ENCODE measurements at regions not wholly inside any gene's neighbourhood (a gene's known extent, or its start where the extent isn't known, plus 50 kb on each side); places are given as distances from the start of the nearest gene placed in this dataset.

DNA sequence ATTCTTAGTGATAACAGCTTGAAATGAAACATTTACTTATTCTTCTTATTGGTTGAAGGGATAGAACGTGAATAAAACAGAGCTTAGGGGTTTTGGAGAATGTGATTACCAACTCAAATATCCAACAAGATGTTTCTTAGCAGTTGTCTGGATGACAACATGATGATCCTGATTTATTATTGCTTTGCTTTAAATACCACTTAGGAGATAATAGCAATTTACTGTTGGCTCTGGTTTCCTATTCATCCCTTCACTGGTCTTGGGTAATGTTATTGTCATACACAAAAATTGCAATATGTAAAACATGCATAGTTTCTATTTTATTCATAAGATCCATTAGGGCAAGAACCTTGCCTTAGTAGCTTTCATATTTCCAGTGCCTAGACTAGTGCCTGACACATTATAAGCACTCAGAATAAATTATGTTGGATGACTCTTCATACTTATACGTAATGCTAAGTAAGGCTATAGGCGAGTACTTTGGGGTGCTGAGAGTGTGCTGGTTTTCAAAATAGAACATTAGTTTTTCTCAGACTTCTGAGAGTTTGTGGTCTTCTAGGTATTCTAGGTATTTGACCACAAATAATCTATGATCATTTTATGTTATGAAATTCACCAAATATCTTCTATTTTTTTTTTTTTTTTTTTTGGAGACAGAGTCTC, 58.6 kb upstream of the PGRMC2 start:
- Histone ChIP-seq H3K27ac (no peak overlapping the region), H3K4me1 (replicated peaks in 1 of 2) (no peaks in the 10 kb centered on the region), H3K4me3 (no peak overlapping the region)
- in situ Hi-C loops (cut with MboI; ENCODE audit: low pct_unique_long_range_greater_than_20kb in 2 of 9, low sequenced_read_pairs in 9 of 9, unreplicated experiment in 9 of 9): no loop called here
- no peak for ATAC-seq (replicated peaks in 6 of 8)
- 68 to 100% (median 92%) methylated on average over 1 to 3 of the region's 3 CpGs for WGBS, 10 experiments

DNA sequence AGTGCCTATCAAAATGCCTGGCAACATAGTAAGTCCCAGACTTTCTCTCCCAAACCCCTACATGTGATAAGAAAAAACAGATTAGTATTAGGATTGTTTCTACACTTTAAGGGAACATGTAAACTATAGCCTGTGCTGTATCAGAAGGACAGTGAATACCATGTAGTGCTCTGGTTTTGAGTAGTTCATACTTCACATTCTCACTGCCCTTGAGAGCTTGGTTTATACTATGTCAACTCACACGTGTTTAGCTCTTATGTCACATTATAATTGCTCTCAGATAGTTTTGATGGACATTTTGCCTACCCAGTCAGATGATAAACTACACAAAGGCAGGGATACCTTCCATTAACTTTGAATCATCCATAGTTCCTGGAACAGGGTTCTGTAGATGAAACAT, 58.0 kb upstream of the PGRMC2 start:
- no peak for ATAC-seq (replicated peaks in 6 of 8)
- in situ Hi-C loops (cut with MboI; ENCODE audit: low pct_unique_long_range_greater_than_20kb in 2 of 9, low sequenced_read_pairs in 9 of 9, unreplicated experiment in 9 of 9): no loop called here
- no peaks in the 10 kb centered on the region for H3K4me1 ChIP-seq (replicated peaks in 1 of 2)
- H3K4me3 ChIP-seq: no peak overlapping the region
- no peak overlapping the region for H3K27ac ChIP-seq
- WGBS, 10 experiments: 33 to 80% (median 59%) methylated on average over 1 of the region's 1 CpG; no CpG with 5 or more reads in 4 of the 10 experiments

DNA sequence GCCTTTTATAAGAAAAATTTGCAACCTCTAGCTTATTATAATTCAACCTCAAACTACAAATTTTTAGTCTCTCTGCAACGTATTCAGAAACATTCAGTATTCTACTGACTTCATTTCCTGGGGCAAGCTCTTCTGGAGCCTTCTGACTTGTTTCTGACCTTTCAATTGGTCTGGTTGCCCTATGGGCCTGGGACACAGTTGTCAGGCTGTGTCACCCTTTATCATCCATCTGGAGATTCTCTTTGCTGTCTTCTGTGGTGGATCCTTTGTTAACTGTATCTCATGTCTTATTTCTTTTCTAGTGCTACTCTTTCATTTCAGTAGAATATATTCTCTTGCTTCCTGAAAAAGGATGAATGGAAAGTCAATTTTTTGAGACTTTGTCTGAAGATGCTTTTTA, 55.1 kb upstream of the PGRMC2 start:
- no peaks in the 10 kb centered on the region for H3K4me1 ChIP-seq (replicated peaks in 1 of 2)
- in situ Hi-C loops (cut with MboI; ENCODE audit: low pct_unique_long_range_greater_than_20kb in 2 of 9, low sequenced_read_pairs in 9 of 9, unreplicated experiment in 9 of 9): no loop called here
- WGBS, 10 experiments: 17 to 100% (median 71%) methylated on average over 1 of the region's 1 CpG; no CpG with 5 or more reads in 1 of the 10 experiments

DNA sequence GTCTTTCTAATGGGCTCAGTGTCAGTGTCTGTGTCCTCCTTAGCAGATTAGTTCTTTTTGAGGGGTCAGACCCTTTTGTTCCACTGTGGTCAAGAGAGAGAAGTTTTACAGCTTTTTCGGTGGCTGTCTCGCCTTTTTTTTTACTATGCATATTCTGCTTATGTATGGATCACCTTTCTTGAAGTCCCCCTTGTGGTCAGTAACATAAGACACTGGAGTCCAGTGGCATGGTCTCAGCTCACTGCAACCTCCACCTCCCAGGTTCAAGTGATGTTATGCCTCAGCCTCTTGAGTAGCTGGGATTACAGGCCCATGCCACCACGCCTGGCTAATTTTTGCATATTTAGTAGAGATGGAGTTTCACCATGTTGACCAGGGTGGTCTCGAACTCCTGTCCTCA, 54.0 kb upstream of the PGRMC2 start:
- in situ Hi-C loops (cut with MboI; ENCODE audit: low pct_unique_long_range_greater_than_20kb in 2 of 9, low sequenced_read_pairs in 9 of 9, unreplicated experiment in 9 of 9): no loop called here
- H3K4me3 ChIP-seq: no peak overlapping the region
- H3K27ac ChIP-seq: no peak overlapping the region
- no peaks in the 10 kb centered on the region for H3K4me1 ChIP-seq (replicated peaks in 1 of 2)
- ATAC-seq (replicated peaks in 6 of 8): no peak
- WGBS, 10 experiments: 66 to 100% (median 81%) methylated on average over 1 to 4 of the region's 4 CpGs; no CpG with 5 or more reads in 1 of the 10 experiments

More for the DNA sequence above, 55.1 kb upstream of the PGRMC2 start:
- no peak for ATAC-seq (replicated peaks in 6 of 8)
- H3K27ac ChIP-seq: no peak overlapping the region
- H3K4me3 ChIP-seq: no peak overlapping the region

DNA sequence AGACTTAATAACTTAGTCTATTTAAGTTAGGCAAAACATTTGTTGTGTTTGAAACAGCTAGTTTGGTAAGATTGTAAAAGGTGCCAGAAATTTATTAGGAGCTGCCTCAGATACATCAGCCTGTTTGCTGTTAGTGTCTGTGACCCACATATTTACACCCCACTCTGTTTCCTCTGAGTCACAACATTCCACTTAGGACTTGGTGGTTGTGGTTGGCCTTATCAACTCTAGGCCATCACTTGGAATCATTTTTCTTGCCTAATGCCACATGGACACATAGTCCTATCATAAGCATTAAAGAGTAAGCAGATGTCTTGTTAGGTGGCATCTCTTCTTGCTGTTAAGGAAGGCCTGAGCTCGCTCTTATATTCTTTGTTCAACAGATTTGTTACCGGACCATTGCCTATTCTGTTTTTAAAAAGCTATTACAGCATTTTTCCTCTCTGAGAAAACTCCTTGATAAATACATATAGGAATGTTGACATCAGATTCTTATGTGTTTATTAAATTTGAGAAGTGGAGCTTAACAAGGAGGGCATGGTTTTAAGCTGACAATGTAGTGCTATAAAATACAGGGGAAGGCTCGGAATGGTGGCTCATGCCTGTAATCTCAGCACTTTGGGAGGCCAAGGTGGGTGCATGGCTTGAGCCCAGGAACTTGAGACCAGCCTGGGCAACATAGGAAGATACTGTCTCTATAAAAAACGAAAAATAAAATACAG, 51.2 kb upstream of the PGRMC2 start:
- WGBS, 10 experiments: 43 to 85% (median 74%) methylated on average over 2 to 4 of the region's 4 CpGs; no CpG with 5 or more reads in 2 of the 10 experiments
- in situ Hi-C loops (cut with MboI; ENCODE audit: low pct_unique_long_range_greater_than_20kb in 2 of 9, low sequenced_read_pairs in 9 of 9, unreplicated experiment in 9 of 9): no loop called here
- H3K4me3 ChIP-seq: no peak overlapping the region
- H3K4me1 ChIP-seq (replicated peaks in 1 of 2): no peaks in the 10 kb centered on the region
- H3K27ac ChIP-seq: no peak overlapping the region
- ATAC-seq (replicated peaks in 6 of 8): no peak

DNA sequence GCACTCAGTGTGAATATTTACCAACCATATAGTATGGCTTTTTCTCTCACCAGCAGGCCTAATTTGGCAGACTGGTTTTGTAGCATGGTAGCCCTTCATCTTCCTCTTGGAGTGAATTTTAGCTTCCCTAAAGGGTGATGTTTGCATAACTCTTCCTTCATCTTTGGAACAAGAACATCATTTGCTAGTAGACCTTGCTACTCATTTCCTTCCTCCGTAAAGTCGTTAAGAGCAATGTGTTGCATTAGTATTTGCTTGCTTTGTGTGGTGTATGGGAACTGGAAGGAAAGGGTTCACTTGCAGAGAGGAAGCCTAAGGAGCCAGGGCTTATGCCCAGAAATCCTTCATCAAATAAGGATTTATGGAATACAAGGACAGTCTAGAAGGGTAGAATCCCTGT, 50.2 kb upstream of the PGRMC2 start:
- Histone ChIP-seq H3K27ac (no peak overlapping the region), H3K4me1 (replicated peaks in 1 of 2) (no peaks in the 10 kb centered on the region), H3K4me3 (no peak overlapping the region)
- in situ Hi-C loops (cut with MboI; ENCODE audit: low pct_unique_long_range_greater_than_20kb in 2 of 9, low sequenced_read_pairs in 9 of 9, unreplicated experiment in 9 of 9): no loop called here
- ATAC-seq (replicated peaks in 6 of 8): no peak
- 80 to 100% (median 90%) methylated on average over 2 of the region's 2 CpGs; no CpG with 5 or more reads in 5 of the 10 experiments for WGBS, 10 experiments
